ENCODE measurements at regions not wholly inside any gene's neighbourhood (a gene's known extent, or its start where the extent isn't known, plus 50 kb on each side); places are given as distances from the start of the nearest gene placed in this dataset.

- no peaks in the 10 kb centered on the region for H3K4me1 Mint-ChIP-seq
- TF ChIP-seq, protein P1, sequence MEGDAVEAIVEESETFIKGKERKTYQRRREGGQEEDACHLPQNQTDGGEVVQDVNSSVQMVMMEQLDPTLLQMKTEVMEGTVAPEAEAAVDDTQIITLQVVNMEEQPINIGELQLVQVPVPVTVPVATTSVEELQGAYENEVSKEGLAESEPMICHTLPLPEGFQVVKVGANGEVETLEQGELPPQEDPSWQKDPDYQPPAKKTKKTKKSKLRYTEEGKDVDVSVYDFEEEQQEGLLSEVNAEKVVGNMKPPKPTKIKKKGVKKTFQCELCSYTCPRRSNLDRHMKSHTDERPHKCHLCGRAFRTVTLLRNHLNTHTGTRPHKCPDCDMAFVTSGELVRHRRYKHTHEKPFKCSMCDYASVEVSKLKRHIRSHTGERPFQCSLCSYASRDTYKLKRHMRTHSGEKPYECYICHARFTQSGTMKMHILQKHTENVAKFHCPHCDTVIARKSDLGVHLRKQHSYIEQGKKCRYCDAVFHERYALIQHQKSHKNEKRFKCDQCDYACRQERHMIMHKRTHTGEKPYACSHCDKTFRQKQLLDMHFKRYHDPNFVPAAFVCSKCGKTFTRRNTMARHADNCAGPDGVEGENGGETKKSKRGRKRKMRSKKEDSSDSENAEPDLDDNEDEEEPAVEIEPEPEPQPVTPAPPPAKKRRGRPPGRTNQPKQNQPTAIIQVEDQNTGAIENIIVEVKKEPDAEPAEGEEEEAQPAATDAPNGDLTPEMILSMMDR (IDR thresholded peaks at IDR 0.05; ENCODE audit: unreplicated experiment in 3 of 3) = no peak
- H3K27me3 Mint-ChIP-seq (ENCODE audit: low read depth) = no peaks in the 10 kb centered on the region
- H3K36me3 Mint-ChIP-seq (ENCODE audit: low read depth) = no peaks in the 10 kb centered on the region
- H3K27ac Mint-ChIP-seq = no peak overlapping the region
- no peaks in the 10 kb centered on the region for H3K9me3 Mint-ChIP-seq
- H3K4me3 Mint-ChIP-seq = no peak overlapping the region
Observed at GRCh38 chr1:87495147-87495546, 166.5 kb downstream of the LMO4 start.

DNA sequence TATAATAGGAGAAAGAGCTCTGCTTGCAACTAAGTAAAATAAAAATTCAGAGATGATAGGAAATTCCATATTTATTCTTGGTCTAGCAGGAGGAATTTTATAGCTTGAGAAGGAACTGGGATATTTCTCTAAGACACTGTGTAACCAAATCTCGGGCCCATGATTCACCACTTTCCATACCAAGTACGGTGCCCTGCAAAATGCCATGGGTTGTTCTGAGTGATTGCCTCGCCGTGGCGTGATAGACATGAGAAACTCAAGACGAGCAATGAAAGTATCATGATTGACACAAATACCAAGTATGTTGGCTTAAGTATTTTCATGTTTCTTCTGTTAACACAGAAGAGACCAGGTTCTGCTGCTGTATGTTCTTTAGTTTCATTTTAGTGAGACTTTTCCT is 167.2 kb downstream of the LMO4 start:
- no peaks in the 10 kb centered on the region for H3K4me1 Mint-ChIP-seq
- H3K36me3 Mint-ChIP-seq (ENCODE audit: low read depth) = no peaks in the 10 kb centered on the region
- H3K27ac Mint-ChIP-seq = no peak overlapping the region
- H3K4me3 Mint-ChIP-seq = no peak overlapping the region
- H3K27me3 Mint-ChIP-seq (ENCODE audit: low read depth) = no peaks in the 10 kb centered on the region
- TF ChIP-seq, protein P1 (IDR thresholded peaks at IDR 0.05; ENCODE audit: unreplicated experiment in 3 of 3) = no peak
- H3K9me3 Mint-ChIP-seq = no peaks in the 10 kb centered on the region

DNA sequence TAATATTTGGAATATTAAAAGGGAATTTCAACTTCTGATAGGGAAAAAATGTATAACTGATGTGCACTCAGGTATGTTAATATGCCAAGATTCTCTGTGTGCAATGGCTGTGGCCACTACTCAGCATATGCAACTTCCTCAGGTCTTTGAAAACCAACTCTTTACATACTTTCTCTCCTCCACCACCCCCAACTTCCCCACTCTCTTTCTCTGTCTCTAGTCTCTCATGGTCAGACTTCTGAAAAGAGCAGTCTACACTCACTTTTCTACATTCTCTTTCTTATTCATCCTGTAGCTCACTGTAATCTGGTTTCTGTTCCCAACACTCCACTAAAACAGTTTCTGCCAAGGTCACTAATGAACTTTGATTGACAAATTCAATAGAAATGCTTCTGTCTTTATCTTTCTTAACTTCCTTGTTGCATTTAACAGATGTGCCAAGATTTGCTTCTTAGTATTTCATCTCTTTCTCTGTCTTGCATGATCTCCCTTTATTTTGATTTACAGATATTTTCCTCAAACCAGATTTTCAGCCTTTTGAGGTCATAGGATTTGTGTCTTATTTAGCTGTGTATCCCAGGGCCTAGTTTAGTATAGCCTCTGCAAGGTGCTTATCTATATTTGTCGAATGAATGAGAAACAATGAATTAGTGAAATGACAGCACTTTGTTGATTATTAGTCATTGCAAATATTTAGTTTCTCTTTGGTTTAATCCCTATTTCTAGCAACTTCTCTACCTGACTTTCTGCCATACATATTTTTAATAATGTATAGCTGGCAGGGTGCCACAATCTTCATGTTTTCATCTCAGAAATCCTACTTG is 168.9 kb downstream of the LMO4 start:
- Mint-ChIP-seq H3K4me1 (no peaks in the 10 kb centered on the region), H3K4me3 (no peak overlapping the region), H3K36me3 (ENCODE audit: low read depth) (no peaks in the 10 kb centered on the region), H3K27ac (no peak overlapping the region), H3K9me3 (no peaks in the 10 kb centered on the region), H3K27me3 (ENCODE audit: low read depth) (no peaks in the 10 kb centered on the region)
- TF ChIP-seq, protein P1 (IDR thresholded peaks at IDR 0.05; ENCODE audit: unreplicated experiment in 3 of 3) = no peak

DNA sequence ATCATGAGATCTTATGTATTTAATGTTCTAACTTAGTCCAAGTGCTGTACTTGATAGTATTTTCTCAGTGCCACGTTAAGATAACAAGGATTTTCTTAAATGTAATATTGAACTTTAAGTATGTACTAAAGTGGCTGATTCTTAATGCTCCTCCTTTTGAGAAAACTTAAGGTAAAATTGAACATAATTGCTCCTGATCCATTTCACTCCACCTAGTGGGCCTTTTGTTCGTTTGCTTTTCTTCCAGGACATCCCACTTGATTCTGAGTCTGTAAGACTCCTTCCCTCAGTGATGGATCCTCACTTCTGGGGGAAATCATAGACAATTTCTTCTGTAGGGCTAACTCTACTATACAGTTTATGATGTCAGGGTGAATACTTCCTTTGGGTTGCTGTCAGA is 173.1 kb downstream of the LMO4 start:
- Mint-ChIP-seq H3K36me3 (ENCODE audit: low read depth) (no peaks in the 10 kb centered on the region), H3K4me1 (no peaks in the 10 kb centered on the region), H3K9me3 (no peaks in the 10 kb centered on the region), H3K4me3 (no peak overlapping the region), H3K27me3 (ENCODE audit: low read depth) (no peaks in the 10 kb centered on the region), H3K27ac (no peak overlapping the region)
- TF ChIP-seq, protein P1 (IDR thresholded peaks at IDR 0.05; ENCODE audit: unreplicated experiment in 3 of 3) = no peak

- H3K4me1 Mint-ChIP-seq = no peaks in the 10 kb centered on the region
- H3K27ac Mint-ChIP-seq = no peak overlapping the region
- no peaks in the 10 kb centered on the region for H3K9me3 Mint-ChIP-seq
- no peak overlapping the region for H3K4me3 Mint-ChIP-seq
- TF ChIP-seq, protein P1 (IDR thresholded peaks at IDR 0.05; ENCODE audit: unreplicated experiment in 3 of 3) = no peak
- no peaks in the 10 kb centered on the region for H3K36me3 Mint-ChIP-seq (ENCODE audit: low read depth)
- H3K27me3 Mint-ChIP-seq (ENCODE audit: low read depth) = no peaks in the 10 kb centered on the region
Observed at GRCh38 chr1:87505391-87505983, 176.8 kb downstream of the LMO4 start.

- Mint-ChIP-seq H3K4me3 (no peak overlapping the region), H3K9me3 (no peaks in the 10 kb centered on the region), H3K36me3 (ENCODE audit: low read depth) (no peaks in the 10 kb centered on the region), H3K27me3 (ENCODE audit: low read depth) (no peaks in the 10 kb centered on the region), H3K27ac (no peak overlapping the region), H3K4me1 (no peaks in the 10 kb centered on the region)
- TF ChIP-seq, protein P1 (IDR thresholded peaks at IDR 0.05; ENCODE audit: unreplicated experiment in 3 of 3) = no peak
Observed at GRCh38 chr1:87506147-87506546, 177.5 kb downstream of the LMO4 start.

Data from nephron (organoid).